ENCODE measurements at regions not wholly inside any gene's neighbourhood (a gene's known extent, or its start where the extent isn't known, plus 50 kb on each side); places are given as distances from the start of the nearest gene placed in this dataset.

DNA sequence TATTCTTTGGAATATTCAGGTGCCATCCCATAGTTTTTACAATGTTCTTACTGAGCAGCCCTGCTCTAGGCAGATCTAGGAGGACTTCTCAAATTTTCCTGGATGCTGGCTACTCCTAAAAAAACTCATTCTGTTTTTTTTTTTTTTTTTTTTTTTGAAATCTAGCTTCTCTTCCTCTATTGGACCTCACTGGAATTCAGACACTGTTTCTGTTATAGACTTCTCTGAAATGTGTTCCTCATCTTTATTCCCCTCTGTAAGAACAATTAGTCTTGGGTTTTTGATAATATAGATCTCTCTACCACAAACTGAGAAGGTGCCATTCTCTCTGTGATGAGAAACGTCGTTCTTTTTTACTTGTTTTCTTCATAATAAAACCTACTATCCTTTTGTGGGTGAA is 115.3 kb upstream of the CCND2 start:
- Histone ChIP-seq H2AFZ (ENCODE audit: insufficient read depth, low read depth, low read length, poor library complexity, severe bottlenecking) (no peak overlapping the region), H3K36me3 (replicated peaks in 1 of 2; ENCODE audit: control extremely low read depth in 1 of 2, control insufficient read depth in 1 of 2, extremely low read depth in 1 of 2, insufficient read depth in 2 of 2, low read length in 1 of 2) (no peaks in the 10 kb centered on the region), H4K20me1 (ENCODE audit: control insufficient read depth, insufficient read depth, low read length, poor library complexity, severe bottlenecking) (no peaks in the 10 kb centered on the region), H3K27me3 (replicated peaks in 1 of 4; ENCODE audit: control extremely low read depth in 1 of 4, control insufficient read depth in 3 of 4, insufficient read depth in 4 of 4, low read length in 3 of 4) (no peaks in the 10 kb centered on the region), H3K4me2 (replicated peaks; ENCODE audit: low read depth, low read length, poor library complexity, severe bottlenecking) (no peak overlapping the region), H3K27ac (ENCODE audit: low read length in 2 of 2) (no peak overlapping the region), H3K9me3 (ENCODE audit: control extremely low read depth in 1 of 3, control insufficient read depth in 2 of 3, insufficient read depth in 1 of 3, low read length in 2 of 3) (peaks cover 0 to 1% (median 0%) of the 10 kb centered on the region in 3 donors), H3K79me2 (ENCODE audit: control insufficient read depth, insufficient read depth, low read length) (no peaks in the 10 kb centered on the region), H3K4me3 (ENCODE audit: control extremely low read depth in 1 of 5, extremely low read depth in 1 of 5, insufficient read depth in 1 of 5, low read depth in 2 of 5, low read length in 4 of 5) (no peak overlapping the region), H3K9ac (ENCODE audit: low read length) (no peak overlapping the region), H3K4me1 (ENCODE audit: control insufficient read depth in 2 of 2, insufficient read depth in 2 of 2, low read length in 2 of 2) (peaks cover 24 to 25% of the 10 kb centered on the region in 2 donors)
- no peaks in the 10 kb centered on the region for H3K9me3 Mint-ChIP-seq (ENCODE audit: insufficient read depth)
- intact Hi-C loops (cut with micrococcal nuclease) = no loop called here
- no peak for DNase-seq
- WGBS (ENCODE audit: insufficient coverage) = no CpG with 5 or more reads among the region's 2 CpGs
- ChIA-PET CTCF (no interaction called here), POLR2A (interaction anchor here (0.6 to 0.7 kb wide), 2 partner anchors 10 to 43 kb away, joined by 3 to 5 read pairs; no protein-coding TSS in a partner anchor)
- H3K4me3 Mint-ChIP-seq = no peak overlapping the region
- H3K4me1 Mint-ChIP-seq = peaks cover 24% of the 10 kb centered on the region
- no peak for ATAC-seq (ENCODE audit: low read depth)
- H3K27me3 Mint-ChIP-seq = no peaks in the 10 kb centered on the region
- H3K27ac Mint-ChIP-seq = no peak overlapping the region
- TF ChIP-seq, protein P1, sequence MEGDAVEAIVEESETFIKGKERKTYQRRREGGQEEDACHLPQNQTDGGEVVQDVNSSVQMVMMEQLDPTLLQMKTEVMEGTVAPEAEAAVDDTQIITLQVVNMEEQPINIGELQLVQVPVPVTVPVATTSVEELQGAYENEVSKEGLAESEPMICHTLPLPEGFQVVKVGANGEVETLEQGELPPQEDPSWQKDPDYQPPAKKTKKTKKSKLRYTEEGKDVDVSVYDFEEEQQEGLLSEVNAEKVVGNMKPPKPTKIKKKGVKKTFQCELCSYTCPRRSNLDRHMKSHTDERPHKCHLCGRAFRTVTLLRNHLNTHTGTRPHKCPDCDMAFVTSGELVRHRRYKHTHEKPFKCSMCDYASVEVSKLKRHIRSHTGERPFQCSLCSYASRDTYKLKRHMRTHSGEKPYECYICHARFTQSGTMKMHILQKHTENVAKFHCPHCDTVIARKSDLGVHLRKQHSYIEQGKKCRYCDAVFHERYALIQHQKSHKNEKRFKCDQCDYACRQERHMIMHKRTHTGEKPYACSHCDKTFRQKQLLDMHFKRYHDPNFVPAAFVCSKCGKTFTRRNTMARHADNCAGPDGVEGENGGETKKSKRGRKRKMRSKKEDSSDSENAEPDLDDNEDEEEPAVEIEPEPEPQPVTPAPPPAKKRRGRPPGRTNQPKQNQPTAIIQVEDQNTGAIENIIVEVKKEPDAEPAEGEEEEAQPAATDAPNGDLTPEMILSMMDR (IDR thresholded peaks at IDR 0.05) = no peak
- no peak for TF ChIP-seq EZH2 (IDR thresholded peaks at IDR 0.05; ENCODE audit: borderline replicate concordance, insufficient read depth, low read depth, low read length, poor library complexity, severe bottlenecking)

DNA sequence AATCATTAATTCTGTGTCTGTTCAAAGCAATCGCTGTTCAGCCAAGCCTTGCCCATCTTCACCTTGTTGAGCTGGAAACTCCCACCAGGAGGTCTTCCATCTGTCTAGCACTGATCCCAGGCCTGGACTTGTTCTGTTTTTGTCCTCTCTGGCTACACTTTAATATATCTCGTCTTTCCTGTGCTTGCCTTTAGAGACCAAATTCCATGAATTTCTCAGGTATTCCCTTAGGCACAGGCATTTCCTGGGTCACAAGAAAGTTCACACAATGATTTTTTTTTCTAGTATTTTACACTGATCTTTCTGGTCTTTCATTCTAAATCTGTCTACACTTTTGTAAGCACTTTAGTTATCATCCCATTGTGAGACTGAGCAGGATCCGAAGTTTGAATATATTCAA is 116.4 kb upstream of the CCND2 start:
- no peak for DNase-seq
- H3K9me3 ChIP-seq (ENCODE audit: control extremely low read depth in 1 of 3, control insufficient read depth in 2 of 3, insufficient read depth in 1 of 3, low read length in 2 of 3) = peaks cover 0 to 1% (median 0%) of the 10 kb centered on the region in 3 donors
- intact Hi-C loops (cut with micrococcal nuclease) = no loop called here
- CTCF ChIA-PET = interaction anchor here (0.5 to 2.0 kb wide), 3 partner anchors 8 to 173 kb away, joined by 3 to 4 read pairs (median 3); no protein-coding TSS in a partner anchor
- WGBS (ENCODE audit: insufficient coverage) = 100% methylated on average over 2 of the region's 3 CpGs
- Mint-ChIP-seq H3K4me3 (no peak overlapping the region), H3K27ac (no peak overlapping the region), H3K9me3 (ENCODE audit: insufficient read depth) (no peaks in the 10 kb centered on the region), H3K4me1 (peaks cover 36% of the 10 kb centered on the region), H3K27me3 (no peaks in the 10 kb centered on the region)
- no peaks in the 10 kb centered on the region for H3K27me3 ChIP-seq (replicated peaks in 1 of 4; ENCODE audit: control extremely low read depth in 1 of 4, control insufficient read depth in 3 of 4, insufficient read depth in 4 of 4, low read length in 3 of 4)
- H4K20me1 ChIP-seq (ENCODE audit: control insufficient read depth, insufficient read depth, low read length, poor library complexity, severe bottlenecking) = no peaks in the 10 kb centered on the region
- TF ChIP-seq EZH2 (IDR thresholded peaks at IDR 0.05; ENCODE audit: borderline replicate concordance, insufficient read depth, low read depth, low read length, poor library complexity, severe bottlenecking) = no peak
- TF ChIP-seq, protein P1 (IDR thresholded peaks at IDR 0.05) = no peak
- peaks cover 36 to 37% of the 10 kb centered on the region in 2 donors for H3K4me1 ChIP-seq (ENCODE audit: control insufficient read depth in 2 of 2, insufficient read depth in 2 of 2, low read length in 2 of 2)
- ATAC-seq (ENCODE audit: low read depth) = no peak
- no peaks in the 10 kb centered on the region for H3K79me2 ChIP-seq (ENCODE audit: control insufficient read depth, insufficient read depth, low read length)
- no peaks in the 10 kb centered on the region for H3K36me3 ChIP-seq (replicated peaks in 1 of 2; ENCODE audit: control extremely low read depth in 1 of 2, control insufficient read depth in 1 of 2, extremely low read depth in 1 of 2, insufficient read depth in 2 of 2, low read length in 1 of 2)
- POLR2A ChIA-PET = interaction anchor here (0.6 kb wide), 1 partner anchor 363 kb away, joined by 3 read pairs; no protein-coding TSS in a partner anchor
- H3K4me3 ChIP-seq (ENCODE audit: control extremely low read depth in 1 of 5, extremely low read depth in 1 of 5, insufficient read depth in 1 of 5, low read depth in 2 of 5, low read length in 4 of 5) = no peak overlapping the region
- no peak overlapping the region for H3K9ac ChIP-seq (ENCODE audit: low read length)
- H3K27ac ChIP-seq (ENCODE audit: low read length in 2 of 2) = no peak overlapping the region
- no peak overlapping the region for H3K4me2 ChIP-seq (replicated peaks; ENCODE audit: low read depth, low read length, poor library complexity, severe bottlenecking)
- no peak overlapping the region for H2AFZ ChIP-seq (ENCODE audit: insufficient read depth, low read depth, low read length, poor library complexity, severe bottlenecking)
